ENCODE measurements at regions not wholly inside any gene's neighbourhood (a gene's known extent, or its start where the extent isn't known, plus 50 kb on each side); places are given as distances from the start of the nearest gene placed in this dataset.

DNA sequence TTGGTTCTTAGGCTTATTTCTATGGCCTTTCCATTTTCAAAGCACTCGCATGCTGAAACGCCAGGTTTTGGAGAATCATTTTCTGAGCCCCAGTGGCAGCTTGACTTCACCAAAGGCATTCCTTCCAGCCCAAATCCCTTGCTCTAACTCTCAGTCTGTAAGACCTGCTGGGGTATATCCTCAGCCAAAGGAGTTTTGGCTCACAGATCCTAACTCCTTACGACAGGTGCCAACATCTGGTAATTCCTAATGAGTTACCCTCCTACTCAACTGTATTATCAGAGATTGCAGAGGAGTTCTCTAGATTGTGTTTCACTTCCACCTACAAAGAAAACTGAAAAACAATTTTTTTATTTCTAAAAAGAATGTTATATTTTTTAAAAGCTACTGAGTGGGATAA, 79.0 kb upstream of the RAB27B start:
- no peak for TF ChIP-seq ZNF585B (tag by site-specific recombination; IDR thresholded peaks at IDR 0.05)
- TF ChIP-seq ZFHX2 (tag by site-specific recombination; conservative IDR thresholded peaks at IDR 0.05) = no peak
- ChIA-PET CTCF (interaction anchor here (1.0 kb wide), 2 partner anchors 77 to 227 kb away, joined by 3 read pairs; no protein-coding TSS in a partner anchor), POLR2A (no interaction called here)

DNA sequence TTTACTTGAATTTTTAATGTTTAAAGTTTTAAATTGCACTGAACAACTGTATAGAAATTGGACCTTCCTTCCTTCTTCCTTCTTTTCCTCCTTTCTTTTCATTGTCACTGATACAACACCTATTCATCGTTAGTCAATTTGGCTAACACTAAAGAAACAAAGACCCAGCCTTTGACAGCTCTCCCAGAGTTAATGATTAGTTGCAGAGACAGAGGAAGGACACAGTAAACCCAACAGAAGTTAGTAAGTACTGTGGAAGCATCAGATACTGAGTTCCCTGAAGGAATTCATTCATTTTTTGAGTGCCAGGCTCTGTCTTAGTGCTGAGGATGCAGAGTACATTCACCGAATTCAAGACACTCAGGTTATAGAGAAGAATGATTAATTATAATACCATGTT, 77.9 kb upstream of the RAB27B start:
- no peak for TF ChIP-seq ZNF792 (tag by site-specific recombination; IDR thresholded peaks at IDR 0.05)
- TF ChIP-seq ZNF184 (tag by site-specific recombination; IDR thresholded peaks at IDR 0.05) = no peak
- TF ChIP-seq ZNF585B (tag by site-specific recombination; IDR thresholded peaks at IDR 0.05) = no peak
- no peak for TF ChIP-seq ZNF707 (tag by site-specific recombination; IDR thresholded peaks at IDR 0.05)
- TF ChIP-seq ZNF529 (tag by site-specific recombination; IDR thresholded peaks at IDR 0.05; ENCODE audit: insufficient replicate concordance) = no peak
- no peak for TF ChIP-seq ZBTB26 (tag by site-specific recombination; optimal IDR thresholded peaks at IDR 0.05)
- no peak for TF ChIP-seq ZXDB (tag by site-specific recombination; IDR thresholded peaks at IDR 0.05)
- TF ChIP-seq, protein P1, sequence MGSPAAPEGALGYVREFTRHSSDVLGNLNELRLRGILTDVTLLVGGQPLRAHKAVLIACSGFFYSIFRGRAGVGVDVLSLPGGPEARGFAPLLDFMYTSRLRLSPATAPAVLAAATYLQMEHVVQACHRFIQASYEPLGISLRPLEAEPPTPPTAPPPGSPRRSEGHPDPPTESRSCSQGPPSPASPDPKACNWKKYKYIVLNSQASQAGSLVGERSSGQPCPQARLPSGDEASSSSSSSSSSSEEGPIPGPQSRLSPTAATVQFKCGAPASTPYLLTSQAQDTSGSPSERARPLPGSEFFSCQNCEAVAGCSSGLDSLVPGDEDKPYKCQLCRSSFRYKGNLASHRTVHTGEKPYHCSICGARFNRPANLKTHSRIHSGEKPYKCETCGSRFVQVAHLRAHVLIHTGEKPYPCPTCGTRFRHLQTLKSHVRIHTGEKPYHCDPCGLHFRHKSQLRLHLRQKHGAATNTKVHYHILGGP (tag by site-specific recombination; IDR thresholded peaks at IDR 0.05) = no peak
- no peak for TF ChIP-seq PRDM10 (tag by site-specific recombination; IDR thresholded peaks at IDR 0.05)
- no peak for TF ChIP-seq ZNF211 (tag by site-specific recombination; IDR thresholded peaks at IDR 0.05; ENCODE audit: low read depth)
- no peak for TF ChIP-seq GLI4 (tag by site-specific recombination; IDR thresholded peaks at IDR 0.05)
- no peak for TF ChIP-seq ZNF639 (tag by site-specific recombination; IDR thresholded peaks at IDR 0.05)
- TF ChIP-seq, protein P2, sequence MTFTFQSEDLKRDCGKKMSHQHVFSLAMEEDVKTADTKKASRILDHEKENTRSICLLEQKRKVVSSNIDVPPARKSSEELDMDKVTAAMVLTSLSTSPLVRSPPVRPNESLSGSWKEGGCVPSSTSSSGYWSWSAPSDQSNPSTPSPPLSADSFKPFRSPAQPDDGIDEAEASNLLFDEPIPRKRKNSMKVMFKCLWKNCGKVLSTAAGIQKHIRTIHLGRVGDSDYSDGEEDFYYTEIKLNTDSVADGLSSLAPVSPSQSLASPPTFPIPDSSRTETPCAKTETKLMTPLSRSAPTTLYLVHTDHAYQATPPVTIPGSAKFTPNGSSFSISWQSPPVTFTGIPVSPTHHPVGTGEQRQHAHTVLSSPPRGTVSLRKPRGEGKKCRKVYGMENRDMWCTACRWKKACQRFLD (tag by site-specific recombination; IDR thresholded peaks at IDR 0.05) = no peak
- no peak for TF ChIP-seq ZNF335 (tag by site-specific recombination; conservative IDR thresholded peaks at IDR 0.05)
- no peak for TF ChIP-seq ZNF24 (tag by site-specific recombination; IDR thresholded peaks at IDR 0.05)
- TF ChIP-seq, protein P3, sequence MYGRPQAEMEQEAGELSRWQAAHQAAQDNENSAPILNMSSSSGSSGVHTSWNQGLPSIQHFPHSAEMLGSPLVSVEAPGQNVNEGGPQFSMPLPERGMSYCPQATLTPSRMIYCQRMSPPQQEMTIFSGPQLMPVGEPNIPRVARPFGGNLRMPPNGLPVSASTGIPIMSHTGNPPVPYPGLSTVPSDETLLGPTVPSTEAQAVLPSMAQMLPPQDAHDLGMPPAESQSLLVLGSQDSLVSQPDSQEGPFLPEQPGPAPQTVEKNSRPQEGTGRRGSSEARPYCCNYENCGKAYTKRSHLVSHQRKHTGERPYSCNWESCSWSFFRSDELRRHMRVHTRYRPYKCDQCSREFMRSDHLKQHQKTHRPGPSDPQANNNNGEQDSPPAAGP (tag by site-specific recombination; IDR thresholded peaks at IDR 0.05) = no peak
- TF ChIP-seq ZNF514 (tag by site-specific recombination; IDR thresholded peaks at IDR 0.05) = no peak
- no peak for TF ChIP-seq ZNF580 (tag by site-specific recombination; IDR thresholded peaks at IDR 0.05)
- Histone ChIP-seq H3K36me3 (ENCODE audit: control insufficient read depth in 2 of 2, insufficient read depth in 1 of 2, low read length in 2 of 2) (no peaks in the 10 kb centered on the region), H3K9me3 (ENCODE audit: control insufficient read depth, insufficient read depth, low read depth, low read length) (no peaks in the 10 kb centered on the region), H3K4me1 (ENCODE audit: control insufficient read depth, insufficient read depth, low read length) (no peaks in the 10 kb centered on the region), H3K27ac (ENCODE audit: extremely low read depth, low read depth, low read length) (no peak overlapping the region), H3K4me3 (ENCODE audit: low read depth, low read length) (no peak overlapping the region)
- ChIA-PET POLR2A (no interaction called here), CTCF (no interaction called here)

More for the DNA sequence above, 79.0 kb upstream of the RAB27B start:
- H3K27ac ChIP-seq (ENCODE audit: extremely low read depth, low read depth, low read length) = no peak overlapping the region
- no peaks in the 10 kb centered on the region for H3K4me1 ChIP-seq (ENCODE audit: control insufficient read depth, insufficient read depth, low read length)
- H3K4me3 ChIP-seq (ENCODE audit: low read depth, low read length) = no peak overlapping the region
- no peaks in the 10 kb centered on the region for H3K9me3 ChIP-seq (ENCODE audit: control insufficient read depth, insufficient read depth, low read depth, low read length)
- H3K36me3 ChIP-seq (ENCODE audit: control insufficient read depth in 2 of 2, insufficient read depth in 1 of 2, low read length in 2 of 2) = no peaks in the 10 kb centered on the region
